ENCODE measurements at regions not wholly inside any gene's neighbourhood (a gene's known extent, or its start where the extent isn't known, plus 50 kb on each side); places are given as distances from the start of the nearest gene placed in this dataset.

GRCh38 chr18:30763902-30764350, 278.6 kb downstream of the DSC3 start:
- TF ChIP-seq CTCF (conservative IDR thresholded peaks at IDR 0.05 in 1 of 2, IDR thresholded peaks at IDR 0.05 in 1 of 2; ENCODE audit: low read depth in 1 of 2, low read length in 2 of 2) (no peak), EZH2 (IDR thresholded peaks at IDR 0.05; ENCODE audit: low read length, missing control alignments) (no peak)

All from fibroblast of lung (primary cell).